HepG2 (cell line): ENCODE measurements at regions not wholly inside any gene's neighbourhood (a gene's known extent, or its start where the extent isn't known, plus 50 kb on each side); places are given as distances from the start of the nearest gene placed in this dataset.
A peak's percentile ranks its signal among the peaks of the same experiment; 100 is the strongest.

ENCODE experiments used
- ATAC-seq: fragments of 200-7000 bp; cut with Tn5 transposase; 3 replicates; pipeline ENCODE4 v1.9.1; 2020; ENCODE audit warnings: mild to moderate bottlenecking, moderate library complexity
- BruUV-seq: library from RNA; stranded (reverse); fragments of 400-500 nt; replicated peaks from 2 replicates; lab custom pipeline; 2021; lab: Mats Ljungman, UMichigan
- CTCF ChIA-PET: fragments of 300-600 bp; formaldehyde crosslinking; extraction: SDS; loops from one replicate; lab custom pipeline; 2021; ENCODE audit warnings: low total read pairs, inconsistent platforms, low intra/inter-chr PET ratio; lab: Yijun Ruan, JAX
- POLR2A ChIA-PET: fragments of 350-600 bp; sonication (Branson Sonifier 250); formaldehyde crosslinking; loops from one replicate; lab custom pipeline; 2020; ENCODE audit warnings: antibody characterized with exemption, inconsistent platforms; lab: Yijun Ruan, JAX
- DNase-seq: peaks from one replicate; pipeline ENCODE4 v3.0.0-alpha.2; 2015; ENCODE audit warnings: low spot score
- FAIRE-seq: peaks from 3 replicates; lab custom pipeline; 2011; peaks lifted over from hg19 to GRCh38; lab: Jason Lieb, UNC
- H2AFZ ChIP-seq: one replicate; pipeline ENCODE4 v1.6.1; 2011; ENCODE audit warnings: low read length, inconsistent platforms
- H3K27ac ChIP-seq: fragments of 300-600 bp; 3 replicates; pipeline ENCODE4 v1.8.0; 2011; ENCODE audit warnings: mixed run types, mild to moderate bottlenecking, mixed read lengths, low read length, inconsistent platforms; ENCODE audit not compliant: insufficient read depth; ENCODE audit errors: extremely low read length
- H3K27me3 ChIP-seq, 2 experiments: fragments of 200-600 bp in 1 of 2; 2 replicates in 1 of 2; 3 replicates in 1 of 2; pipeline versions ENCODE4 v1.6.0 to v1.8.0; 2011; ENCODE audit warnings: low read length in 2 of 2, mild to moderate bottlenecking in 2 of 2, moderate library complexity in 2 of 2, inconsistent platforms in 1 of 2; ENCODE audit not compliant: insufficient read depth in 2 of 2, control insufficient read depth in 1 of 2
- H3K36me3 ChIP-seq, 2 experiments: fragments of 200-600 bp in 1 of 2; replicated peaks in 1 of 2; 2 replicates in 1 of 2; 3 replicates in 1 of 2; pipeline versions ENCODE4 v1.5.1 to v1.8.0; 2011; ENCODE audit warnings: low read length in 2 of 2, inconsistent platforms in 1 of 2; ENCODE audit not compliant: insufficient read depth in 2 of 2, control insufficient read depth in 1 of 2
- H3K4me1 ChIP-seq: 2 replicates; pipeline ENCODE4 v1.5.1; 2012; ENCODE audit warnings: low read length, inconsistent platforms; ENCODE audit not compliant: insufficient read depth
- H3K4me2 ChIP-seq: 2 replicates; pipeline ENCODE4 v1.6.0; 2011; ENCODE audit warnings: low read depth, low read length, inconsistent platforms
- H3K4me3 ChIP-seq, 3 experiments: fragments of 200-600 bp in 1 of 3; sonication (generic), shearing (Covaris generic) in 1 of 3; replicated peaks in 1 of 3; 2 replicates each; pipeline ENCODE4 v1.5.1; 2011 to 2016; ENCODE audit warnings: low read length in 3 of 3, inconsistent platforms in 2 of 3, low read depth in 2 of 3, mild to moderate bottlenecking in 2 of 3, control low read depth in 1 of 3, mixed read lengths in 1 of 3; ENCODE audit not compliant: insufficient read depth in 1 of 3
- H3K79me2 ChIP-seq: one replicate; pipeline ENCODE4 v1.6.1; 2011; ENCODE audit warnings: low read length, inconsistent platforms; ENCODE audit not compliant: insufficient read depth
- H3K9ac ChIP-seq: 2 replicates; pipeline ENCODE4 v1.6.0; 2011; ENCODE audit warnings: mild to moderate bottlenecking, low read depth, low read length, inconsistent platforms; ENCODE audit not compliant: insufficient read depth
- H3K9me3 ChIP-seq: 2 replicates; pipeline ENCODE4 v1.5.1; 2012; ENCODE audit warnings: mild to moderate bottlenecking, low read length
- H4K20me1 ChIP-seq: 2 replicates; pipeline ENCODE4 v1.6.0; 2011; ENCODE audit warnings: inconsistent platforms, mild to moderate bottlenecking, low read length, moderate library complexity; ENCODE audit not compliant: insufficient read depth
- AHR ChIP-seq: IDR thresholded peaks from 2 replicates; pipeline ENCODE4 v1.6.1; 2018; ENCODE audit warnings: missing genetic modification reagents, missing compliant biosample characterization
- CCDC6 ChIP-seq: sonication (generic); formaldehyde crosslinking; IDR thresholded peaks from 2 replicates; pipeline ENCODE4 v1.8.1; 2022; ENCODE audit warnings: mild to moderate bottlenecking, missing genetic modification reagents, moderate library complexity
- DZIP1 ChIP-seq: sonication (generic); formaldehyde crosslinking; IDR thresholded peaks from 2 replicates; pipeline ENCODE4 v1.5.0; 2020; ENCODE audit warnings: mild to moderate bottlenecking, missing genetic modification reagents
- MBD4 ChIP-seq: IDR thresholded peaks from 2 replicates; pipeline ENCODE4 v1.6.1; 2012; ENCODE audit warnings: low read length, inconsistent platforms, borderline replicate concordance
- MTA3 ChIP-seq: sonication (generic); formaldehyde crosslinking; IDR thresholded peaks from 2 replicates; pipeline ENCODE4 v1.4.0; 2020; ENCODE audit warnings: missing genetic modification reagents
- SMARCC2 ChIP-seq: fragments of 450-650 bp; IDR thresholded peaks from 2 replicates; pipeline ENCODE4 v1.6.1; 2017; ENCODE audit warnings: antibody characterized with exemption, mild to moderate bottlenecking
- TAF1 ChIP-seq: sonication (generic); formaldehyde crosslinking; IDR thresholded peaks from 2 replicates; pipeline ENCODE4 v1.4.0; 2020; ENCODE audit warnings: missing genetic modification reagents
- ZFY ChIP-seq: sonication (generic); formaldehyde crosslinking; IDR thresholded peaks from 2 replicates; pipeline ENCODE4 v1.4.0; 2020; ENCODE audit warnings: missing genetic modification reagents
- ZKSCAN5 ChIP-seq: sonication (generic); formaldehyde crosslinking; IDR thresholded peaks from 2 replicates; pipeline ENCODE4 v1.5.1; 2020; ENCODE audit warnings: mild to moderate bottlenecking, missing genetic modification reagents
- ZNF232 ChIP-seq: sonication (generic); formaldehyde crosslinking; IDR thresholded peaks from 2 replicates; pipeline ENCODE4 v1.4.0; 2020; ENCODE audit warnings: missing genetic modification reagents, borderline replicate concordance
- ZNF337 ChIP-seq: sonication (generic); formaldehyde crosslinking; IDR thresholded peaks from 2 replicates; pipeline ENCODE4 v1.5.1; 2020; ENCODE audit warnings: missing genetic modification reagents, low read depth, mild to moderate bottlenecking, borderline replicate concordance
- WGBS: methylation state at CpG from one replicate; pipeline ENCODE4 v1.1.6; 2017; ENCODE audit warnings: low lambda C conversion rate; 5-methylcytosine and 5-hydroxymethylcytosine counted together
- in situ Hi-C: cut with HindIII; loops from 2 replicates; pipeline ENCODE4 v1.10.0; 2017; ENCODE audit warnings: low pct_unique_long_range_greater_than_20kb; ENCODE audit not compliant: extremely low pct_ligation_motif_present
- intact Hi-C: fragments of 100-400 bp; cut with micrococcal nuclease; formaldehyde crosslinking; loops from one replicate; pipeline ENCODE4 v1.10.0; 2022; ENCODE audit not compliant: unreplicated experiment

DNA sequence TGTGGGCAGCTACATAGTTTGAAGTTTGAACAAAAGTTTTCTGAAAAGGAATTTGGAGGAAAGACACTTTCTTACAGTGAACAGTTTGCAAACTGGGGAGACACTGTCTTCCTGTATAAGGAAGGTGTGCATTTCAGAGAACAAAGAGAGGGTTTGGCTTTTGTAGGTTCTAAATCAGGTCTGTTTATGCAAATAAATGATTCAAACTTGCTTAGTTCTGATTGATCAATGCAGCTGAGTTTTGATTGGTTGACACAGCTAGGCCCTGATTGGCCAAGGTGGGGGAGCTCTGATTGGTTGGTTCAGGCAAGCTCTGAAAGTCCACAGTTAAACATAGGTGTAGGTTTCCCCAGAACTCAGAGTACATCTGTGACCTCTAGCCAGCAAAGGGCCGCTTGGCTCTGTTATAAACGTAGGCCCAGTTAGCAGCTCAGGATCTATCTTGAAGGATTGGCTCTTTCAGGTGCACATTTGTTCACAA, 63.0 kb upstream of the ENPP6 start (continued):
- peak; percentile 27; the same call in 1 of the 2 replicates for TF ChIP-seq TAF1 (CRISPR knock-in tag)
- no peak for TF ChIP-seq SMARCC2
- TF ChIP-seq ZFY, result peak; percentile 58
- TF ChIP-seq ZNF232, result 0 out of 2 replicates have a peak, but pooled peaks have one; percentile 34

GRCh38 chr4:184280137-184280536, 62.5 kb upstream of the ENPP6 start:
- H2AFZ ChIP-seq, result no peak overlapping the region
- no peak for ATAC-seq
- peak overlapping the region; percentile 29; the same call in 1 of the 2 replicates for H3K4me2 ChIP-seq
- peaks cover 54% of the 10 kb centered on the region for H3K4me1 ChIP-seq
- H3K36me3 ChIP-seq, result no peaks in the 10 kb centered on the region
- ChIA-PET POLR2A (interaction anchor here (0.9 to 1.2 kb wide), 3 partner anchors 69 to 369 kb away, joined by 3 to 4 read pairs (median 4); partner anchors contain the start of genes CASP3 and PRIMPOL), CTCF (no interaction called here)
- no peaks in the 10 kb centered on the region for H4K20me1 ChIP-seq
- FAIRE-seq, result no peak
- H3K27ac ChIP-seq, result no peak overlapping the region
- no peak for DNase-seq
- WGBS, result 36% methylated on average over 4 of the region's 4 CpGs
- H3K9me3 ChIP-seq, result peaks cover 20% of the 10 kb centered on the region; the same call in 1 of the 2 replicates
- no peak overlapping the region for H3K9ac ChIP-seq
- intact Hi-C loops (no loop called here), in situ Hi-C loops (no loop called here)
- no peaks in the 10 kb centered on the region for H3K79me2 ChIP-seq
- H3K27me3 ChIP-seq, result no peaks in the 10 kb centered on the region
- no TSS peak for BruUV-seq
- H3K4me3 ChIP-seq, result no peak overlapping the region
- TF ChIP-seq ZKSCAN5, result no peak
- TF ChIP-seq AHR (CRISPR knock-in tag), result no peak
- no peak for TF ChIP-seq CCDC6 (CRISPR knock-in tag)
- no peak for TF ChIP-seq MBD4
- TF ChIP-seq MTA3 (CRISPR knock-in tag), result no peak
- no peak for TF ChIP-seq ZNF337 (CRISPR knock-in tag)
- TF ChIP-seq DZIP1 (CRISPR knock-in tag), result no peak
